Ovary (tissue), 7 donors: ENCODE measurements at regions not wholly inside any gene's neighbourhood (a gene's known extent, or its start where the extent isn't known, plus 50 kb on each side); places are given as distances from the start of the nearest gene placed in this dataset.

Experiments
- DNase-seq, 5 donors: peaks; one replicate each; pipeline ENCODE4 v3.0.0-alpha.2; 2019 to 2020
- H3K27ac ChIP-seq, 2 donors: fragments of 200-600 bp; one replicate each; pipeline versions ENCODE4 v1.5.1 to v1.8.0; 2019 to 2022
- H3K27me3 ChIP-seq: fragments of 200-600 bp; one replicate; pipeline ENCODE4 v1.8.0; 2022
- H3K36me3 ChIP-seq: fragments of 200-600 bp; sonication (generic); one replicate; pipeline ENCODE4 v1.5.1; 2019
- H3K4me1 ChIP-seq: one replicate; pipeline ENCODE4 v1.8.1; 2013; ENCODE audit warnings: mild to moderate bottlenecking, moderate library complexity; ENCODE audit not compliant: insufficient read depth
- H3K4me3 ChIP-seq: fragments of 200-600 bp; sonication (generic); one replicate; pipeline ENCODE4 v1.5.1; 2017
- H3K9me3 ChIP-seq, 2 donors: fragments of 200-600 bp in 1 of 2; sonication (generic) in 1 of 2; one replicate each; pipeline versions ENCODE4 v1.5.1 to v1.8.1; 2013 to 2019; ENCODE audit warnings: mild to moderate bottlenecking in 1 of 2, moderate library complexity in 1 of 2
- EP300 ChIP-seq: sonication (generic); formaldehyde crosslinking; IDR thresholded peaks from one replicate; pipeline ENCODE4 v1.6.1; 2017; ENCODE audit warnings: antibody characterized with exemption
- POLR2A ChIP-seq: fragments of 450-650 bp; IDR thresholded peaks from one replicate; pipeline ENCODE4 v1.6.1; 2017; ENCODE audit warnings: antibody characterized with exemption, mild to moderate bottlenecking, moderate library complexity
- WGBS, 3 donors: extraction: QIAGEN DNeasy Blood & Tissue Kit in 1 of 3; methylation state at CpG; one replicate each; pipeline versions ENCODE4 v1.1.5 to v1.1.7; 2013 to 2017; 5-methylcytosine and 5-hydroxymethylcytosine counted together
- intact Hi-C, 4 donors: fragments of 100-400 bp; cut with DNase I; formaldehyde crosslinking; loops; one replicate each; pipeline versions ENCODE4 v1.11.0 to v1.15.1; 2022 to 2023
- TF ChIP-seq, protein P1 (sequence below), 3 donors: fragments of 450-650 bp in 2 of 3; fragments of 200-600 bp in 1 of 3; IDR thresholded peaks; one replicate each; pipeline versions ENCODE4 v1.5.1 to v1.8.0; 2016 to 2022; ENCODE audit warnings: antibody characterized with exemption in 3 of 3, mild to moderate bottlenecking in 1 of 3
- donor health status: DM: no; HTN: no; CAD: no; lungs with moderate emphysema.
- donor health status: DM: no; HTN: no; CAD: no.
- donor health status: Bipolar disorder and iron deficiency.
- donor health status: DM: no; HTN: no; CAD: no.
- donor health status: DM: yes; HTN: yes; CAD: no.

DNA sequence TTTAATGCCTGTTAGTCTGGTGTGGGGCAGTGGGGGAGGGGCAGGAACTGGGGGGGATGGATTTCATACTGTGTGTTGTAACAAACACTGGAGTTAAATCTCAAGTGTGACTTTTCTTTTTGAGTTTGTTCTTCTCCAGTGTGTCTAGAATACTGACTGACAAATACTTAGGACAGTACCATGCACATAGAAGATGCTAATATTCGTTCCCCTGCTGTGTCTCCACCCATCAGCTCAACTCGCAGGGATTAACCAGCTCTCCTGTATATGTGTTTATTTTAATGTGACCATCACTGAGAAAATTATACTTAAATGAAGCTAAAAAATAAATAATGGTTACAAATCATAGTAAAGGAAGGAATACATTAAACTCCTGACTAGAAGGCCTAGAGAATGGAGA is 150.9 kb upstream of the E2F8 start:
- no peak overlapping the region for H3K4me3 ChIP-seq
- no peak overlapping the region for H3K27ac ChIP-seq
- intact Hi-C loops: no loop called here
- no peak for DNase-seq
- H3K36me3 ChIP-seq: no peaks in the 10 kb centered on the region
- 63 to 85% (median 66%) methylated on average over 2 of the region's 2 CpGs for WGBS, 3 donors
- H3K4me1 ChIP-seq: peaks cover 2% of the 10 kb centered on the region
- no peaks in the 10 kb centered on the region for H3K27me3 ChIP-seq
- TF ChIP-seq POLR2A (no peak), EP300 (no peak)
- TF ChIP-seq, protein P1, sequence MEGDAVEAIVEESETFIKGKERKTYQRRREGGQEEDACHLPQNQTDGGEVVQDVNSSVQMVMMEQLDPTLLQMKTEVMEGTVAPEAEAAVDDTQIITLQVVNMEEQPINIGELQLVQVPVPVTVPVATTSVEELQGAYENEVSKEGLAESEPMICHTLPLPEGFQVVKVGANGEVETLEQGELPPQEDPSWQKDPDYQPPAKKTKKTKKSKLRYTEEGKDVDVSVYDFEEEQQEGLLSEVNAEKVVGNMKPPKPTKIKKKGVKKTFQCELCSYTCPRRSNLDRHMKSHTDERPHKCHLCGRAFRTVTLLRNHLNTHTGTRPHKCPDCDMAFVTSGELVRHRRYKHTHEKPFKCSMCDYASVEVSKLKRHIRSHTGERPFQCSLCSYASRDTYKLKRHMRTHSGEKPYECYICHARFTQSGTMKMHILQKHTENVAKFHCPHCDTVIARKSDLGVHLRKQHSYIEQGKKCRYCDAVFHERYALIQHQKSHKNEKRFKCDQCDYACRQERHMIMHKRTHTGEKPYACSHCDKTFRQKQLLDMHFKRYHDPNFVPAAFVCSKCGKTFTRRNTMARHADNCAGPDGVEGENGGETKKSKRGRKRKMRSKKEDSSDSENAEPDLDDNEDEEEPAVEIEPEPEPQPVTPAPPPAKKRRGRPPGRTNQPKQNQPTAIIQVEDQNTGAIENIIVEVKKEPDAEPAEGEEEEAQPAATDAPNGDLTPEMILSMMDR (IDR thresholded peaks at IDR 0.05): no peak
- H3K9me3 ChIP-seq: no peaks in the 10 kb centered on the region

DNA sequence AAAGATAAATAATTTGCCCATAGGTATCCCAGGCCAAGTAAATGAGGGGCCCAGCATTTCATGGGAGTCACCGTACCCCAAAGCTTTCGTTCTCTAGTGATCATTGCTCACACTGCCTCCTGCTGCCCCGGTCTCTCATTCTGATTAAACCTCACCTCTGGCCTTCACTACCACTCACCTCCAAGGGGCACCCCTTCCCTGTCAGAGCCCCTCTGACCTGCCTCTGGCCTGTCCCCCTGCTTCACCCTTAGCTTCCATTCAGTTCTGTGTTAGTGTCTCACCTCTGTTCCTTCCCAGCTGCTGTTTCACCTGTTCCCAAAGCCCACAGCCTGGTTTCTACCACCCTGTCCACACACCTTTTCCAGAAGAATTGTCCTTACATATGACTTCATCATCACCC is 150.3 kb upstream of the E2F8 start:
- TF ChIP-seq, protein P1 (IDR thresholded peaks at IDR 0.05): no peak
- TF ChIP-seq POLR2A: no peak
- no peak for TF ChIP-seq EP300
- 64 to 79% (median 64%) methylated on average over 3 of the region's 3 CpGs for WGBS, 3 donors
- H3K4me1 ChIP-seq: peaks cover 2% of the 10 kb centered on the region

DNA sequence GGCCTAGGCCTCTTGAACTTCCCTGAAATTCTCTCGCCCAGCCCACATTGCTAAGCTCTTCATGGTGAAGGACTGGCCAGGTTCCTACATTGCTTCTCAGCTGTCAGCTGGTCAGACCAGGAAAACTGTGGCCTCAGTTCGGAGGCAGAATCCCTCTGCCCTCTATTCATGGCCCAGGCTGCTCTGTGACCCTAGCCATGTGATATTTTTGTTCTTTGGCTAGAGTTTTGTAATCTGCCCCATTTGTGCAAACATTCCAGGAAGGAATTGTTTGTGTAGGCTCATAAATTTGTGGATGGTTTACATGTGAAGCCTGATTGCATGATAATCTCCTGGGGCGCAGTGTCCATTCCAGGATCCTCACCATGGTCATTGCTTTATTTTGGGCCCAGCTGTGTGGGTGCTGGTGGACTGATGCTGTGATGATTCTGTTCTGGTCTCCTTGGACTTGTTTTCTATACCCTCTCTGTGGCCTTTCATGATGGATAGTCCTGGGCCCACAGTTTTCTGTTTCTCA is 149.1 kb upstream of the E2F8 start:
- no peak overlapping the region for H3K4me3 ChIP-seq
- H3K27ac ChIP-seq: no peak overlapping the region
- intact Hi-C loops: no loop called here
- TF ChIP-seq, protein P1 (IDR thresholded peaks at IDR 0.05): no peak
- TF ChIP-seq POLR2A: no peak
- no peak for TF ChIP-seq EP300
- DNase-seq: peak in 1 of 5 donors; percentile 31
- peaks cover 2% of the 10 kb centered on the region for H3K4me1 ChIP-seq
- WGBS, 3 donors: 53 to 64% (median 60%) methylated on average over 3 of the region's 3 CpGs
- no peaks in the 10 kb centered on the region for H3K36me3 ChIP-seq
- H3K9me3 ChIP-seq: no peaks in the 10 kb centered on the region
- no peaks in the 10 kb centered on the region for H3K27me3 ChIP-seq

More for the DNA sequence above, 150.3 kb upstream of the E2F8 start:
- intact Hi-C loops: no loop called here
- Histone ChIP-seq H3K27me3 (no peaks in the 10 kb centered on the region), H3K9me3 (no peaks in the 10 kb centered on the region), H3K36me3 (no peaks in the 10 kb centered on the region), H3K4me3 (no peak overlapping the region), H3K27ac (no peak overlapping the region)
- DNase-seq: no peak

DNA sequence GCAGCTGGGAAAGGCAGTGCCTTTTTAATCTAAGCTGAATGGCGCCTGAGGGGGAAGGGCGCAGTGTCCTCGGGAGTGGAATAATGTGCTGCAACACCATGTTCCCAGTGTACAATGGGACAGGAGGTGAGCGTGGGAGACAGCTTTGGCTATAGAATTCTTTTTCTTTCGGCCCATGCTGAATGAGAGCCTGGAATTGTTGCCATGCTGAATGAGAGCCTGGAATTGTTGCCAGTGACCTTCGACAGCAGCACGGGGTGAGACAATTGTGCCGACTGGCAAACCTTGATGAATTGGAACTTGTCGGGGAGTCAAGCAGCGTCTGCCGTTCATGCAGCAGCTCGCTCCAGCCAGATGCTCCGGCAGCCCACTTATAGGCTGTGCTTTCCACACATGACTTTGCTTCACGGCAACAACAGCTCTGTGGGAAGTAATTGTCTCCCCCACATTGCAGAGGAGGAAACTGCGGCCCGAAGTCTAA is 141.4 kb upstream of the E2F8 start:
- WGBS, 3 donors: 20 to 45% (median 26%) methylated on average over 16 of the region's 16 CpGs
- DNase-seq: no peak
- Histone ChIP-seq H3K9me3 (no peaks in the 10 kb centered on the region), H3K36me3 (no peaks in the 10 kb centered on the region), H3K27me3 (no peaks in the 10 kb centered on the region), H3K27ac (no peak overlapping the region), H3K4me1 (peaks cover 1% of the 10 kb centered on the region), H3K4me3 (no peak overlapping the region)
- no peak for TF ChIP-seq EP300
- TF ChIP-seq, protein P1 (IDR thresholded peaks at IDR 0.05): no peak
- TF ChIP-seq POLR2A: no peak
- intact Hi-C loops: no loop called here
